Mesodermal cell (in vitro differentiated cells): ENCODE measurements at regions not wholly inside any gene's neighbourhood (a gene's known extent, or its start where the extent isn't known, plus 50 kb on each side); places are given as distances from the start of the nearest gene placed in this dataset.

Experiments used
- H3K27ac ChIP-seq: 2 replicates; pipeline ENCODE4 v1.7.0; 2013; ENCODE audit warnings: mild to moderate bottlenecking, low read depth, low read length, moderate library complexity; ENCODE audit not compliant: severe bottlenecking
- H3K36me3 ChIP-seq: 2 replicates; pipeline ENCODE4 v1.7.1; 2013; ENCODE audit warnings: mild to moderate bottlenecking, low read length, moderate library complexity; ENCODE audit not compliant: control insufficient read depth, insufficient read depth
- H3K4me1 ChIP-seq: one replicate; pipeline ENCODE4 v1.7.1; 2013; ENCODE audit warnings: mild to moderate bottlenecking, low read length; ENCODE audit not compliant: insufficient read depth, control insufficient read depth, poor library complexity, severe bottlenecking
- H3K4me3 ChIP-seq: 2 replicates; pipeline ENCODE4 v1.7.0; 2013; ENCODE audit warnings: low read length, control low read depth, mild to moderate bottlenecking; ENCODE audit not compliant: insufficient read depth, poor library complexity, severe bottlenecking; ENCODE audit errors: extremely low read depth
- H3K9me3 ChIP-seq: 2 replicates; pipeline ENCODE4 v1.7.1; 2013; ENCODE audit warnings: mild to moderate bottlenecking, low read length, moderate library complexity; ENCODE audit not compliant: control insufficient read depth
- WGBS, 2 experiments: methylation state at CpG; one replicate each; pipeline ENCODE4 v1.1.5; 2013; ENCODE audit warnings: missing lambda C conversion rate in 2 of 2; ENCODE audit not compliant: insufficient coverage in 2 of 2; 5-methylcytosine and 5-hydroxymethylcytosine counted together

- 86 to 100% methylated on average over 1 of the region's 3 CpGs for WGBS, 2 experiments
- no peak overlapping the region for H3K27ac ChIP-seq
- no peaks in the 10 kb centered on the region for H3K36me3 ChIP-seq
These were observed 110.3 kb upstream of the TRABD2B start for GRCh38 chr1:48107516-48107915.

GRCh38 chr1:48106049-48106448, 108.9 kb upstream of the TRABD2B start:
- no peaks in the 10 kb centered on the region for H3K36me3 ChIP-seq

More at GRCh38 chr1:48107516-48107915, 110.3 kb upstream of the TRABD2B start:
- Histone ChIP-seq H3K9me3 (no peaks in the 10 kb centered on the region), H3K4me1 (no peaks in the 10 kb centered on the region), H3K4me3 (no peak overlapping the region)

GRCh38 chr1:48105165-48105564, 108.0 kb upstream of the TRABD2B start:
- Histone ChIP-seq H3K27ac (no peak overlapping the region), H3K9me3 (no peaks in the 10 kb centered on the region), H3K4me3 (no peak overlapping the region), H3K36me3 (no peaks in the 10 kb centered on the region), H3K4me1 (no peaks in the 10 kb centered on the region)
- WGBS, 2 experiments = 88 to 100% methylated on average over 1 of the region's 3 CpGs

More at GRCh38 chr1:48106049-48106448, 108.9 kb upstream of the TRABD2B start:
- Histone ChIP-seq H3K9me3 (no peaks in the 10 kb centered on the region), H3K4me3 (no peak overlapping the region), H3K4me1 (no peaks in the 10 kb centered on the region), H3K27ac (no peak overlapping the region)
- 100% methylated on average over 2 of the region's 2 CpGs; no CpG with 5 or more reads in 1 of the 2 experiments for WGBS, 2 experiments

- 88 to 89% methylated on average over 5 of the region's 6 CpGs for WGBS, 2 experiments
- Histone ChIP-seq H3K4me3 (no peak overlapping the region), H3K36me3 (no peaks in the 10 kb centered on the region), H3K4me1 (no peaks in the 10 kb centered on the region), H3K9me3 (no peaks in the 10 kb centered on the region), H3K27ac (no peak overlapping the region)
These were observed 106.3 kb upstream of the TRABD2B start for GRCh38 chr1:48103495-48103894.

- H3K9me3 ChIP-seq = no peaks in the 10 kb centered on the region
- H3K4me1 ChIP-seq = no peaks in the 10 kb centered on the region
- no peaks in the 10 kb centered on the region for H3K36me3 ChIP-seq
- H3K27ac ChIP-seq = no peak overlapping the region
- 85 to 93% methylated on average over 4 to 6 of the region's 6 CpGs for WGBS, 2 experiments
- no peak overlapping the region for H3K4me3 ChIP-seq
These were observed 105.6 kb upstream of the TRABD2B start for GRCh38 chr1:48102766-48103165.

GRCh38 chr1:48099072-48099773, 102.0 kb upstream of the TRABD2B start:
- H3K27ac ChIP-seq = no peak overlapping the region
- WGBS, 2 experiments = 89 to 92% methylated on average over 5 to 8 of the region's 10 CpGs
- H3K36me3 ChIP-seq = no peaks in the 10 kb centered on the region
- no peak overlapping the region for H3K4me3 ChIP-seq
- H3K9me3 ChIP-seq = no peaks in the 10 kb centered on the region
- H3K4me1 ChIP-seq = no peaks in the 10 kb centered on the region

GRCh38 chr1:48093696-48094528, 96.7 kb upstream of the TRABD2B start:
- no peaks in the 10 kb centered on the region for H3K9me3 ChIP-seq
- no peaks in the 10 kb centered on the region for H3K4me1 ChIP-seq
- H3K36me3 ChIP-seq = no peaks in the 10 kb centered on the region
- H3K4me3 ChIP-seq = no peak overlapping the region
- no peak overlapping the region for H3K27ac ChIP-seq
- WGBS, 2 experiments = 54 to 69% methylated on average over 15 to 22 of the region's 24 CpGs

- Histone ChIP-seq H3K4me3 (no peak overlapping the region), H3K4me1 (no peaks in the 10 kb centered on the region), H3K27ac (no peak overlapping the region), H3K36me3 (no peaks in the 10 kb centered on the region), H3K9me3 (no peaks in the 10 kb centered on the region)
- WGBS, 2 experiments = 50 to 100% methylated on average over 1 of the region's 8 CpGs
These were observed 96.0 kb upstream of the TRABD2B start for GRCh38 chr1:48093147-48093546.

GRCh38 chr1:48092401-48092800, 95.2 kb upstream of the TRABD2B start:
- no peaks in the 10 kb centered on the region for H3K4me1 ChIP-seq
- no peak overlapping the region for H3K4me3 ChIP-seq
- H3K9me3 ChIP-seq = no peaks in the 10 kb centered on the region
- 88 to 98% methylated on average over 4 to 6 of the region's 7 CpGs for WGBS, 2 experiments
- no peaks in the 10 kb centered on the region for H3K36me3 ChIP-seq
- no peak overlapping the region for H3K27ac ChIP-seq

GRCh38 chr1:48089356-48089891, 92.2 kb upstream of the TRABD2B start:
- Histone ChIP-seq H3K36me3 (no peaks in the 10 kb centered on the region), H3K4me3 (no peak overlapping the region), H3K4me1 (no peaks in the 10 kb centered on the region), H3K27ac (no peak overlapping the region), H3K9me3 (no peaks in the 10 kb centered on the region)
- 91 to 92% methylated on average over 15 to 19 of the region's 26 CpGs for WGBS, 2 experiments
